HG03575 (cell line): ENCODE measurements at regions not wholly inside any gene's neighbourhood (a gene's known extent, or its start where the extent isn't known, plus 50 kb on each side); places are given as distances from the start of the nearest gene placed in this dataset.
"Not testable (repeated sequence)": the region's sequence is repeated elsewhere in the genome, so short reads cannot be mapped to it uniquely, and the experiment has no call there.

ENCODE experiments used
- ATAC-seq: cut with Tn5 transposase; IDR thresholded peaks from one replicate; pipeline ENCODE4 v1.9.1; 2021; ENCODE audit not compliant: unreplicated experiment, insufficient number of reproducible peaks, low FRiP score; ENCODE audit errors: extremely low read depth

DNA sequence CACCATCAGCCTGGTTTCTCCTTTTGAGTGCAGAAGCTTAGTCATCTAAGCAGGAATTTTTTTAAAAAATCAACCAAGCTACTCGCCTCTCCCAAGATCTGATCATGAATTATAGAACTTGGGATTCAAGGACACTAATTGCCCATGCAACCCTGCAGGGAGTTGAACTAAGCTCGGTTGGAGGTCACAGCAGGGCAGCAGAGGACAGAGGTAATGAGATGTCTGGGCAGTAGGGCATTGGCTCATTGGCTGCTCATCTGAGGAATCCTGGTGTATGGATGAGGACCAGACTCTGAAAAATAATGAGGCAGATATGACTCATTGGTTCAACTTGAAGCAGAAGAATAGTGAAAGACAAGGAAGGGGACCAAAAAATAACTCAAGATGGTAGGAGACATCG lies 111.8 kb upstream of the TLE1 start:
- ATAC-seq: no peak

DNA sequence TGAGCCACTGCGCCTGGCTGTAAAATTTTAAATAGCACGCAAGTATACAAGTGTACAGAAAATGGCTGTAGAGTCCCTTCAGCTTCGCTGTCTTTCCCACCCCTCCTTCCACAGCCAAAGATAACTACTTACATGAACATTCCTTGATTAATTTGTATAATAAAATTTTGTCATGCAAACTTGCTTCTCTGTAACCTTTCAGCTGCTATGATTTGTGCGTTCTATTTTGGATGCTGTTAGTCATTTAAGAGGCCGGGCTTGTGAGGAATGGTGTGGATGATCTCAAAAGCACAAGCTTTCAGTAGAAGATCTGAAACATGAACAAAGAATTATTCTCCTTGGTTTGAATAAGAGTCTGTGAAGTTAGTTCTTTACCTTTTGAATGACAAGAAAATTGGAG lies 115.0 kb upstream of the TLE1 start:
- no peak for ATAC-seq

DNA sequence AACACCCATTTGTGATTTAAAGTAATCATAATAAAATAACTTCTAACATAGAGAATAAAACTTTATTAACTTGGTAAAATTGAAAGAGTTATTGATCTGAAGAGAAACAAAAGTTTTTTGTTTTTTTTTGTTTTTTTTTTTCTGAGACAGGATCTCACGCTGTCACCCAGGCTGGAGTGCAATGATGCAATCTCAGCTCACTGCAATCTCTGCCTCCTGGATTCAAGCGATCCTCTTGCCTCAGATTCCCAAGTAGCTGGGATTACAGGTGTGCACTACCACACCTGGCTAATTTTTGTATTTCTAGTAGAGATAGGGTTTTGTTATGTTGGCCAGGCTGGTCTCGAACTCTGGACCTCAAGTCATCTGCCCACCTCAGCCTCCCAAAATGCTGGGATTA lies 116.5 kb upstream of the SPATA31D4 start:
- ATAC-seq: not testable (repeated sequence)

DNA sequence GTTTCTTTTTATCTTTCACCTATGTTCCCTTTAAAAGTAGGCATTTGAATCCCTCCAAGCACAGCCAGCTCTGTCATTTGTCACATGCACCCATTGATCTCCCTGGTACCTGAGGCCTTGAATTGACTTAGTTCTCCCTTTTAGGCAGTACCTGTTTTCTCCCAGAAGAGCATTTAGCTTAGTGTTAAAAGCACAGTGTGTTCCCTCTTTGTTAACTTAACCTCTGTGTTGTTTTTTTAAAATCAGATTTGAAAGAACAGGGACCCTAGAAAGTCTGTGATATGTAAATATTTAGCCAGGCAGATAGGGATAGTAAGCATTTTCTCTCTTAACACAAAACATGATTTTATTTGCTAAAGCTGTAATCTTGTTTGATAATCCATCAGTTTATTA lies 113.8 kb upstream of the SPATA31D4 start:
- ATAC-seq: no peak

DNA sequence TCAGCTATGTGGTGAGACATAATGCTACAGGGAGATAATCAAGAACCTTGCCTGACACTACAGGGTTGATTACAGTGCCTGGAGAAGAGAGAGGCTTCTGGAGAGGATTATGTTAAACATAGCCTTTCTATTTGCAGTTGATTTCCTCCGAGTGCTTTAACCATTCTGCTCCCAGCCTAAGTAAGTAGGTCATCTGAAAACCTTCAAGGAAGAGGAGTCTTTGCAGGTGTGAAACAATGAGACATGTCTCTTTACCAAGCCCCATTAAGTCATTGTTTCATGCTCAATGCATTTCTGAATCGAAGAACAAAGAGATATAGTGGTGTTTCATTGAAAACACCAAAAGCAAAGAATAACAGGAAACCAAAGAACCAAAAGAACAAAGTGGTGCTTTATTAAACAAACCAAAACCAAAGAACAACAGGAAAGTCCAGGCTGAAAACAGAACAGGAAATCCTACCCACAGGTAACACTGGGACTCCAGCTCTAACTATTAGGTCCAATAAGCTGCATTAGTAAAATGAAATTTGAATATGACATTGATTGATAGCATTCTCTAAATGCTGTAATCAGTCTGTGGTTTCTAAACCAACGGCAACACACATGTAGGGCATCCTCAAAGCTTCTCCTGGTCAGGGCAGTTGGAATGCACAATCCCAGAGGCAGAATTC lies 113.3 kb upstream of the SPATA31D4 start:
- peak; percentile 70 for ATAC-seq

DNA sequence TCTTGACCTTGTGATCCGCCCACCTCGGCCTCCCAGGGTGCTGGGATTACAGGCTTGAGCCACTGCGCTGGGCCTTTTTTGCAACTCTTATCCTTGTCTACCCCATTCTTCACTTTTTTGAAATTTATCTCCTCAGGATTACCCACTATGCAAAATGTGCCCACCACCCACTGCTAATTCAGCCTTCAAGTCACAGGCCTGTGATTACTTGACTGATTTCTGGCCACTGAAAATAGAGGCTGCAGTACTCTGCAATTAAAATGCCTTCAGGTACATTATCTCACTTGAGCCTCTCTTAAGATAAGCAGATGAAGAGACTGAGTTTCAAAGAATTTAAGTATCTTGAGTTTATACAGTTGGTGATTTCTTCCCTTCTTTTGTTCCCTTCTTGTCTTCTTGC lies 112.4 kb upstream of the SPATA31D4 start:
- ATAC-seq: no peak

DNA sequence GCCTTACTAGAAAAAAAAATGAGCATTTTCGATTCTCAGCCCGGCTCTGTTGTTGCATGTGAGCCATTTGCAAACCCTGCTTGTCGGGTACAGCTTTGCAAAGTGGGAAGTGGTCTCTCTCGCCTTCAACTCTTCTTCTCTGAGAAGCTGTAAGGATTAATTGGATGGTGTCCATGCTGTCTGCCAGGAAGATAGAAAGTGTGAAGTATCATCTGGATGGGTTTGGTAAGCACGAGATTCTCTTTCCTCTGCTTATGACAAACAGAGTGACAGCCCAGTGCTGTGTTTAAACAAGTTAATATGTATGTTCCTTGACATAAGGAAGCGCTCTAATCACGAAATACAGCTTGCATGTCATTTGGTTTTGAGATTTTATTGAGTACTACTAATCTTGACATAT lies 109.1 kb upstream of the SPATA31D4 start:
- no peak for ATAC-seq

DNA sequence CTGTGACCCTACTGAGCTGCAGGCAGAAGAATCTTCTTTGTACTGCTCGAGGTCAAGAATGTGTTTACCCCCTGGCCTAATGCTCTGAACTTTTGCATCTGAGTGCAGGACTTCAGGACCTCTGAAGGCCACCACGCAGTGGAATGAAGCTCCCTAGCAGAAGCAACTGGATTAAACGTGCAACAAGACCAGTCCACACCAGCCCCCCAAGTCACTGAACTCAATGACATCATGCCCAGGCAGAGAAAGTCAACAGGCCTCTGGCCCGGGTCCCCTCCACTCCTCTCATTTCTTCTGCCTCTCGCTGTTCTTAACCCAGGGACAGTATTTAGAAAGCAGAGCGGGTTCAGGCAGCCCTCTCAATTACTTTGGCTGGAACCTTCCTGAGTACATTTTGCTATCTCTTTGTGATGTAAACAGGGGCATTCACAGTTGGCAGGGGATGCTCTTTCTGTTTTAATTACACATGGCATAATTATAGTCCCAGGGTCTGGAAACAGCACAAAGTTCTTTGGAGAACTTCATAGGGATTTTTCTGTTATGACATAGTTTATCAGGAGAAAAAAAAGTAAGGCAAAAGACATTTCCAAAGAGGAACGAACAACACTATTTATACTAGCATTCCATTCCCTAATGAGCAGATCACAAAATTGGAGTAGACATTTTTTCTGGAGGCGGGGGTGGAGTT lies 108.2 kb upstream of the SPATA31D4 start:
- no peak for ATAC-seq

DNA sequence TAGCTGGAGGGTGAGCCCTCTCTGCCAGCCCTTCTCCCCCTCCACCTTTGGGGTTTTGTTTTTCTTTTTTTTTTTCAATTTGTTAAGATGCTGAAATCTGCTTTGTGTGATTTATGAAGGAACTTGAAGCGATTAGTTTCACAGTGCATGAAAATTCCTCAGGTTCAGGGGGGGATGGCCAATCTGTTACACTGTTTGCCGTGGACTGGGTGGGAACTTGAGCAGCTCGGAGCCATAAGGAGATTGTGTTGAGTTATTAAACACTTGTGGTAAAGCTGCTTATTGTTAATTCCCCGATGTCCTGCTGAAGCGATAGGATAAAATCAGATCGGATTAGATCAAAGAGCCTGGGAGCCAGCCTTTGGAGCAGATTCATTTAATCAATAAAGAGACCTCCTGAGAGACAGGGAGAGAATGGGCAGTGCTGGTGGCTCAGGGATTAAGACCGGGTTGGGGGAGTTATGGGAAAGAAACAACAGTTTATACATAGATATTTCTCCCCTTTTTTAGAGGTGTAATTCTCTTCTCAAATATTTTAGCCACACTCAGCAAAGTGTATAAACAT lies 105.8 kb upstream of the SPATA31D4 start:
- ATAC-seq: no peak

DNA sequence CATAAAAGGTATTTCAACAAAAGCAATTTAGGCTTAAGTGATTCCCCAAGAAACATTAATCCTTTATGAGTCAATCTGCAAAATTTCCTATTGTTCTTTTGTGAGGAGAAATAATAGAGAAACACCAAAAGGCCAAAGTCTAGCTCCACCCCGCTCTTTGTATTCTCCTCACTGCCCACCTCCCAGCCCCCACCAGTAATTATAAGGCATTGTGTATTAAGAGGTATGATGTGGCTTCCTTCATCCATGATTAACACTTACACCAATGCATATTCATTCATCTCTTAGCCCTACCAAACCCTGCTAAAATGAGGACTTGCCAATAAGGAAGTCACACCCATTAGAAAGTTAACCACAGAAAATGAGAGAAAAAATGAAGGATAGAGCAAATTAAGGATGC lies 105.3 kb upstream of the SPATA31D4 start:
- no peak for ATAC-seq

DNA sequence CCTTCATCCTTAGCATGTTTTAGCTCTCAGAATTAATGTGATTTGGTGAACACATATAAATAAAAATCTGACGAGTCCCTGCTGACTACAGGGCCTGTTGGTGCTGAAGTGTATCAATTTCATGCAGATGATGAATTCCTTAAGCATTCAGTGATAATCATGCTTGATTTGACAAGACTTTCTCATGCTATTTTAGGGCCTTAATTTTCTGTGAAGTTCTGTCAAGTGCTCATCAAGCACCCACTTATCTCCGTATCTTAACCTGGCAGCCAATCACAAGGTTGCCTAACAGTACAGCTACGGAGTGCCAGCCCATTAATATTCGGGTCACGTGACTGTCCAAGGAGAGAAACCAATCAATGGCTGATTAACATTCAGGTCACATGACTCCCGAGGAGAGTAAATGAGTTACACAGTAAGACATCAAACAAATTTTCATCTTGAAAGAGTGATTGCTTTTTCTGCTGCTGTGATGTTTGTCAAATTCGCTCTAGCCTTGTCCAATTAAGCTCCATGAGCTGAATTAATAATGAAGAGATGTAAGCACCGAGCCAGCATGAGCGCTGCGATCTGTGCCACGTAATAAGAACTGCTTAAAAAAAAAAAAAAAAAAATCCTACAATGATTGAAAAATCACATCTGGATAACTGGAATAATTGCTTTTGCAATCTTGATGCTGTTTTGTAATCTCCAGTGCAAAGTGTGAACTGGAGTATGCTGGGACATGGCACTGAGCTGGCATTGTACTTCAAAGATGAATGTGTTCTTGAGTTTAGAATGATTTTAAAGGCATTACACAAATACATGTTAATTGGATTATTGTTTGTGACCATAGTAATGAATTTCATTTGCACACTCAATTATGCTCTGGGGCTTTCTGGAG lies 104.3 kb upstream of the SPATA31D4 start:
- ATAC-seq: no peak

DNA sequence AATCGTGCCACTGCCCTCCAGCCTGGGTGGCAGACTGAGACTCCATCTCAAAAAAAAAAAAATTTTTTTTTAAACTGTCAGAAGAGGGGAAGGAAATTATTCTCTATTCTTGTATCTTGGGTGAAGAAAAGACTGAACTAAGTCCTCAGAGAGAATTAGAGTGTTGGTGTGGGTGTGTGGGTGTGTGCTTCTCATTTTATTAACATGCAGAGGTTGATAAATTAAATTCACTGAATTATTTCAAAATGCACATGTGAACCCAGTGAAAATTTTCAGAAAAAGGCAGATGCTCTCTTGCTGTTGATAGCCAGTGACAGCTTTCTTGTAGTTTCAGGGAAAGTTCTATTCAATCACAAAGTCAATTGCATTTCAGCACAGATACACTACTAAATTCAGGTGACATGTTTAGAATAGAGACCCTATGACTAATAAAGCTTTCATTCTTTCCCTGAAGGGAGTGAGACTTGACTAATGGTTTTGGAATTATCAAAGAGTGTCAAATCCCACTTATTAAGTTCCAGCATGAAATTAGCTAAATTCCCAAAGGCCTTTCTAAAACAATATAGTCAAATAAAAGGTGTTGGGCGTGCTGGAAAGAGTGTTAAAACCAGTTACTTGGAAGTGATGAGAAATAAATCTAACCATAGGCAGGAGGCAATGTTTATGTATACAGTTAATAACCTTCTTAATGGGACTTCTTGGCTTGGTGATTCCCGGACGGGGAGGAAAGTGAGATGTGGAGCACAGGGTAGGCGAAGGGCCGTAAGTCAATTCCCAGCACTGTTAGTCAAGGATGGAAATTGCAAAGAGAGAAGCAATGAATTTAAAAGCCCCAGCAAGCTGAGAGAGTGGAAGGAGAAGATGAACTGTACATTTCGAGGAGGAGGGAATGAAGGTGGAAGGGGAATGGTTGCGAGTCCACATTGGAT lies 103.2 kb upstream of the SPATA31D4 start:
- no peak for ATAC-seq

DNA sequence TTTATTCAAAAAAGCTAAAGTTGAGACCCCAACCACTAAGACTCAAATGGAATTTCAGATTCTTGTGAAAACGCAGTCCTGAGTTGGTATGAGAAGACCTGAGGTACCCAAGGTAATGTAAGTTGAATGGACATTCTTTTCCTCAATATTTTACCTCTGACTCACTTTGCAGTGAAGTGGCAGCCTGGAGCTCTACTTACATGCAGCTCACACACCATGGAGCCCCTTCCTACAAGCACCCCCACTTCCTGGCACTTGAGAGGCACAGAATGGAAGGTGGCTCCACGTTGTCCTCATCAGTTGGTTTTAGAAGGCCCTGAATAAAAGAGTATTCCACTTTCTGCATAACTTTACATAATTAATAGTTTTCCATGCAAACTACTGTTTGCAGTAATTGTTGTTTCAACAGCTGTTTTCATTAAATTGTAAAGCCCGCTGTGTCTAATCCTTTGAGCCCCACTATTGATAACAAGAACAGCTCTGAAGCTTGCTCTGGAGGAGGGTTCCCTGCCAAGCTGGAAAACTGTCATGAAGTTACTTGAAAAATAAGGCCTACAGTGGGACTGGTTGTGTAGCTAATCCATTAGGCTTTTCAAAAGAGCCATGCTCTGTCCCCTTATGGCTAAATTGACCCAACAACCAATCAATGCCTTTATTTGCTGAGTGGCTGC lies 102.2 kb upstream of the SPATA31D4 start:
- no peak for ATAC-seq

DNA sequence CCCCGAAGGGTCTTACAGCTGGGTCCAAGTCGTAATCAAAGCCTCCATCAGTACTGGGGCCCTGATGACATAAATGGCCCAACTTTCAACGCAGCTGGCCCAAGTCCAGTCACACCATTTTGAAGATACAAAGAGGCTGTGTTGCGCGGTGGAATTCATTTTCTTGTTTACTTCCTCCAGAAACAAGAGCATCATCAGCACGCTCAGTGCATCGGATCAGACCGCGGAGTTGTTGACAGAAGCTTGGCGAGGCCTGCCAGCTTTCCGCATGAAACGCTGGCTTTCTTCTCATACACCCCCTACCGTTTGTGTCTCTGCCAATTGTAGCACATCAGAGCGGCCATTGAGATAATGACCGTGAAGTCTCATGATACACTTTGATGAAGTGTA lies 101.7 kb upstream of the SPATA31D4 start:
- no peak for ATAC-seq

DNA sequence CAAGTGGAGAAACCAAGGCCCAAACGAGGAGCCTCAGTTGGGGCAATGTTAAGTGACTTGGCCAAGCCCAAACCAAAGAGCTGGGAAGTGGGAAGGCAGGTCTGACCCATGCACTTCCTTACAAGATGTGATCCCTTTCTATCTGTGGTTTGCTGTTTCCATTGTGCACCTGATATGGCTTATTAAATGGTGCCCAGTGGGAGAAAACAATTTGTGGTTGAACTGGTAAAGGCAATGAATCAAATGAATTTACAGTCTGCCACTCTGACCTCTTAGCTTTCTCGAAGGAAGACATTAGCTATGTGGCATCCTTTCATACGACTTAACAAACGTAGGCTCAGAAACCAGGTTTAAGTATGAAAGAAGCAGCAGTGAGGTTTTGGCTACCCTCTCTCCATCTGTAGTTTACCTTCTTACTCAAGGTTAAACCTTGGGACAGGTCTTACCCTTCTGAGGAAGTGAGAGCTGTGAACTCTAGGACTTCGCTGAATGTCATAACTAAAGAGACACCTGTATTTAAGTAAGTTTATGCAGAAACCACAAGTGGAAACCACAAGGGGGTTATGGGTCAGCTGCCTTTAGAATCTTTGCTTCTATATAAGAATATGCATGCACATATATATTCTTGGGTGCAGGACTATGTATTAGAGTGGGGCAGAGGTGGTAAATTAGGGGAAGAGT lies 100.5 kb upstream of the SPATA31D4 start:
- peak; percentile 87 for ATAC-seq

DNA sequence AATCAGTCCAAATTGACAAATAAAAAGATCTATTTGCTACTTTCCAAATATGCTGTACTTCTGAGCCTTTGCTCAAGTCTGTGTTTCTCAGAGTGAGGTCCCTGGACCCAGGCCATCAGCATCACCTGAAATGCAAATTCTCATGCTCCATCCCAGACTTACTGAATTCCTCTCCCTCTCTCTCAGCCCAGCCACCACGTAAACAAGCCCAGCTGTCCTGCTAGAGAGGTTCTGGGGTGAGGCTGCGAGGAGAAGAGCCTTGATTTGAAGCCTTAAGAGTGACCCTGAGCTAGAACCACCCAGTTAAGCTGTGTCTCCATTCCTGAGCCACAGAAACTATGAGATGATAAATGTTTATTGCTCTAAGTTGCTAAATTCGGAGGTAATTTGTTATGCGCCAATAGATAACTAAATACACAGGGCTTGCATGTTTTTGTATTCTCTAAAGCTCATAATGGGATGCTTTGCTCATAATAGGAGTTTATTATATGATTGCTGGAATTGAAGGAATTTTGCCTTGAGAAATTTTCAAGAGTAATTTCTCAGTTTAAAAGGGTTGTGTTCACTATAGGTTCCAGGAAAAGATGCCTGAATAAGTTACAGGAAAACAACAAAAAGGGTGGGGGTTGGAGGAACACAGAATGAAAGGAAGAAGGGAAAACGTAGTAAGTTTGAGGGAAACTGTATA lies 98.9 kb upstream of the SPATA31D4 start:
- ATAC-seq: no peak

DNA sequence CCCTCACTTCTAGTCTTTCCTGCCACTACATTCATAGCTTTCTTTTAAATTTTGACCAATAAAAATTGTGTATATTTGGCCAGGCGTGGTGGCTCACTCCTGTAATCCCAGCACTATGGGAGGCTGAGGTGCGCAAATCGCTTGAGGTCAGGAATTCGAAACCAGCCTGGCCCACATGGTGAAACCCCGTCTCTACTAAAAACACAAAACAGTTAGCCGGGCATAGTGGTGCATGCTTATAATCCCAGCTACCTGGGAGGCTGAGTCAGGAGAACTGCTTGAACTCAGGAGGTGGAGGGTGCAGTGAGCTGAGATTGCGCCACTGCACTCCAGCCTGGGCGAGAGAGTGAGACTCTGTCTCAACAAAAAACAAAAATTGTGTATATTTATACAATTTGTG lies 97.8 kb upstream of the SPATA31D4 start:
- ATAC-seq: not testable (repeated sequence)
